Mucosa of descending colon (tissue), 3 donors: ENCODE measurements at regions not wholly inside any gene's neighbourhood (a gene's known extent, or its start where the extent isn't known, plus 50 kb on each side); places are given as distances from the start of the nearest gene placed in this dataset.

ENCODE experiments used
- ATAC-seq: fragments of 200-7000 bp; cut with Tn5 transposase; one replicate; pipeline ENCODE4 v1.9.1; 2020; ENCODE audit warnings: mild to moderate bottlenecking, moderate library complexity
- DNase-seq, 3 donors: peaks; one replicate each; pipeline ENCODE4 v3.0.0-alpha.2; 2020
- H3K36me3 ChIP-seq: fragments of 200-600 bp; one replicate; pipeline ENCODE4 v1.8.0; 2021; ENCODE audit warnings: low read depth, mild to moderate bottlenecking
- H3K4me1 ChIP-seq: fragments of 200-600 bp; one replicate; pipeline ENCODE4 v1.8.0; 2021; ENCODE audit warnings: low read depth, mild to moderate bottlenecking
- H3K4me3 ChIP-seq: fragments of 200-600 bp; one replicate; pipeline ENCODE4 v1.8.0; 2021; ENCODE audit warnings: mild to moderate bottlenecking
- H3K9me3 ChIP-seq: fragments of 200-600 bp; one replicate; pipeline ENCODE4 v1.8.0; 2021; ENCODE audit warnings: mild to moderate bottlenecking
- CTCF ChIP-seq: fragments of 200-600 bp; IDR thresholded peaks from one replicate; pipeline ENCODE4 v1.8.0; 2022; ENCODE audit warnings: antibody characterized with exemption, mild to moderate bottlenecking
- intact Hi-C, 2 donors: fragments of 100-400 bp; cut with DNase I in 1 of 2; cut with micrococcal nuclease in 1 of 2; formaldehyde crosslinking; loops; one replicate each; pipeline versions ENCODE4 v1.11.0 to v1.11.1; 2022; cut with DNase I, micrococcal nuclease
- donor health status: DM: no; HTN: no; CAD: no; lungs with moderate emphysema.
- donor health status: DM: no; HTN: no; CAD: no.
- donor health status: DM: no; HTN: yes; CAD: no.

GRCh38 chrY:15500536-15500935 lies 976.2 kb downstream of the NLGN4Y start:
- Histone ChIP-seq H3K4me3 (no peak overlapping the region), H3K9me3 (no peaks in the 10 kb centered on the region), H3K4me1 (no peaks in the 10 kb centered on the region), H3K36me3 (no peaks in the 10 kb centered on the region)
- ATAC-seq (no peak), DNase-seq (no peak)
- intact Hi-C loops: no loop called here
- no peak for TF ChIP-seq CTCF

GRCh38 chrY:15501181-15501580 lies 976.9 kb downstream of the NLGN4Y start:
- intact Hi-C loops: no loop called here
- ATAC-seq: no peak

GRCh38 chrY:15510288-15510687 lies 986.0 kb downstream of the NLGN4Y start:
- DNase-seq: no peak
- ATAC-seq: no peak

More at GRCh38 chrY:15501181-15501580, 976.9 kb downstream of the NLGN4Y start:
- no peaks in the 10 kb centered on the region for H3K4me1 ChIP-seq
- H3K36me3 ChIP-seq: no peaks in the 10 kb centered on the region
- DNase-seq: no peak
- no peak overlapping the region for H3K4me3 ChIP-seq
- no peak for TF ChIP-seq CTCF
- no peaks in the 10 kb centered on the region for H3K9me3 ChIP-seq

GRCh38 chrY:15510984-15511650 lies 986.8 kb downstream of the NLGN4Y start:
- TF ChIP-seq CTCF: no peak
- DNase-seq (no peak), ATAC-seq (no peak)
- intact Hi-C loops: no loop called here
- no peaks in the 10 kb centered on the region for H3K9me3 ChIP-seq
- H3K4me3 ChIP-seq: no peak overlapping the region
- H3K36me3 ChIP-seq: no peaks in the 10 kb centered on the region
- no peaks in the 10 kb centered on the region for H3K4me1 ChIP-seq

More at GRCh38 chrY:15510288-15510687, 986.0 kb downstream of the NLGN4Y start:
- no peaks in the 10 kb centered on the region for H3K4me1 ChIP-seq
- H3K4me3 ChIP-seq: no peak overlapping the region
- intact Hi-C loops: no loop called here
- H3K9me3 ChIP-seq: no peaks in the 10 kb centered on the region
- H3K36me3 ChIP-seq: no peaks in the 10 kb centered on the region
- no peak for TF ChIP-seq CTCF

- no peak for TF ChIP-seq CTCF
- no peaks in the 10 kb centered on the region for H3K36me3 ChIP-seq
- intact Hi-C loops: no loop called here
- no peak for DNase-seq
- H3K4me1 ChIP-seq: no peaks in the 10 kb centered on the region
- no peak for ATAC-seq
- no peak overlapping the region for H3K4me3 ChIP-seq
- H3K9me3 ChIP-seq: no peaks in the 10 kb centered on the region
Observed at GRCh38 chrY:15535131-15535530, 1010.8 kb downstream of the NLGN4Y start.
